ENCODE measurements at regions not wholly inside any gene's neighbourhood (a gene's known extent, or its start where the extent isn't known, plus 50 kb on each side); places are given as distances from the start of the nearest gene placed in this dataset.

DNA sequence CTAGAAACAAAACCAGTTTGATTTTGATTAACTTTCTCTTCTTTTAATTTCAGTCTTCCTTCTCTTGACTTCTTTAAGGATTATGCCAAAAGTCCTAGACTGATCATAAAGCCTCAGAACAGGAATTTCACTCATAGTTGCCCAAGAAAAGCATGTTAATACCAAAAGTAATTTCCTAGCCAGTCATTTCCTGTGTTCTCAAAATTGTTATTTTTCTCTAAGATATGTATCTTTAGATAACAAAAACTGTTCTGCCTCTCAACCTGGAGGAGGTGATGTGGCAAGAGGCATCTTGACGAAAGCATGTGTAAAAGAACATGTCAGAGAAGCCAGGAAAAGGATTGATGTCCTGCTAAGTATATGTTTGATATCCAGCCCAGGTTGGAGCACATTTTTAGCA, 78.0 kb upstream of the IPO9 start (continued):
- TF ChIP-seq, protein P1, sequence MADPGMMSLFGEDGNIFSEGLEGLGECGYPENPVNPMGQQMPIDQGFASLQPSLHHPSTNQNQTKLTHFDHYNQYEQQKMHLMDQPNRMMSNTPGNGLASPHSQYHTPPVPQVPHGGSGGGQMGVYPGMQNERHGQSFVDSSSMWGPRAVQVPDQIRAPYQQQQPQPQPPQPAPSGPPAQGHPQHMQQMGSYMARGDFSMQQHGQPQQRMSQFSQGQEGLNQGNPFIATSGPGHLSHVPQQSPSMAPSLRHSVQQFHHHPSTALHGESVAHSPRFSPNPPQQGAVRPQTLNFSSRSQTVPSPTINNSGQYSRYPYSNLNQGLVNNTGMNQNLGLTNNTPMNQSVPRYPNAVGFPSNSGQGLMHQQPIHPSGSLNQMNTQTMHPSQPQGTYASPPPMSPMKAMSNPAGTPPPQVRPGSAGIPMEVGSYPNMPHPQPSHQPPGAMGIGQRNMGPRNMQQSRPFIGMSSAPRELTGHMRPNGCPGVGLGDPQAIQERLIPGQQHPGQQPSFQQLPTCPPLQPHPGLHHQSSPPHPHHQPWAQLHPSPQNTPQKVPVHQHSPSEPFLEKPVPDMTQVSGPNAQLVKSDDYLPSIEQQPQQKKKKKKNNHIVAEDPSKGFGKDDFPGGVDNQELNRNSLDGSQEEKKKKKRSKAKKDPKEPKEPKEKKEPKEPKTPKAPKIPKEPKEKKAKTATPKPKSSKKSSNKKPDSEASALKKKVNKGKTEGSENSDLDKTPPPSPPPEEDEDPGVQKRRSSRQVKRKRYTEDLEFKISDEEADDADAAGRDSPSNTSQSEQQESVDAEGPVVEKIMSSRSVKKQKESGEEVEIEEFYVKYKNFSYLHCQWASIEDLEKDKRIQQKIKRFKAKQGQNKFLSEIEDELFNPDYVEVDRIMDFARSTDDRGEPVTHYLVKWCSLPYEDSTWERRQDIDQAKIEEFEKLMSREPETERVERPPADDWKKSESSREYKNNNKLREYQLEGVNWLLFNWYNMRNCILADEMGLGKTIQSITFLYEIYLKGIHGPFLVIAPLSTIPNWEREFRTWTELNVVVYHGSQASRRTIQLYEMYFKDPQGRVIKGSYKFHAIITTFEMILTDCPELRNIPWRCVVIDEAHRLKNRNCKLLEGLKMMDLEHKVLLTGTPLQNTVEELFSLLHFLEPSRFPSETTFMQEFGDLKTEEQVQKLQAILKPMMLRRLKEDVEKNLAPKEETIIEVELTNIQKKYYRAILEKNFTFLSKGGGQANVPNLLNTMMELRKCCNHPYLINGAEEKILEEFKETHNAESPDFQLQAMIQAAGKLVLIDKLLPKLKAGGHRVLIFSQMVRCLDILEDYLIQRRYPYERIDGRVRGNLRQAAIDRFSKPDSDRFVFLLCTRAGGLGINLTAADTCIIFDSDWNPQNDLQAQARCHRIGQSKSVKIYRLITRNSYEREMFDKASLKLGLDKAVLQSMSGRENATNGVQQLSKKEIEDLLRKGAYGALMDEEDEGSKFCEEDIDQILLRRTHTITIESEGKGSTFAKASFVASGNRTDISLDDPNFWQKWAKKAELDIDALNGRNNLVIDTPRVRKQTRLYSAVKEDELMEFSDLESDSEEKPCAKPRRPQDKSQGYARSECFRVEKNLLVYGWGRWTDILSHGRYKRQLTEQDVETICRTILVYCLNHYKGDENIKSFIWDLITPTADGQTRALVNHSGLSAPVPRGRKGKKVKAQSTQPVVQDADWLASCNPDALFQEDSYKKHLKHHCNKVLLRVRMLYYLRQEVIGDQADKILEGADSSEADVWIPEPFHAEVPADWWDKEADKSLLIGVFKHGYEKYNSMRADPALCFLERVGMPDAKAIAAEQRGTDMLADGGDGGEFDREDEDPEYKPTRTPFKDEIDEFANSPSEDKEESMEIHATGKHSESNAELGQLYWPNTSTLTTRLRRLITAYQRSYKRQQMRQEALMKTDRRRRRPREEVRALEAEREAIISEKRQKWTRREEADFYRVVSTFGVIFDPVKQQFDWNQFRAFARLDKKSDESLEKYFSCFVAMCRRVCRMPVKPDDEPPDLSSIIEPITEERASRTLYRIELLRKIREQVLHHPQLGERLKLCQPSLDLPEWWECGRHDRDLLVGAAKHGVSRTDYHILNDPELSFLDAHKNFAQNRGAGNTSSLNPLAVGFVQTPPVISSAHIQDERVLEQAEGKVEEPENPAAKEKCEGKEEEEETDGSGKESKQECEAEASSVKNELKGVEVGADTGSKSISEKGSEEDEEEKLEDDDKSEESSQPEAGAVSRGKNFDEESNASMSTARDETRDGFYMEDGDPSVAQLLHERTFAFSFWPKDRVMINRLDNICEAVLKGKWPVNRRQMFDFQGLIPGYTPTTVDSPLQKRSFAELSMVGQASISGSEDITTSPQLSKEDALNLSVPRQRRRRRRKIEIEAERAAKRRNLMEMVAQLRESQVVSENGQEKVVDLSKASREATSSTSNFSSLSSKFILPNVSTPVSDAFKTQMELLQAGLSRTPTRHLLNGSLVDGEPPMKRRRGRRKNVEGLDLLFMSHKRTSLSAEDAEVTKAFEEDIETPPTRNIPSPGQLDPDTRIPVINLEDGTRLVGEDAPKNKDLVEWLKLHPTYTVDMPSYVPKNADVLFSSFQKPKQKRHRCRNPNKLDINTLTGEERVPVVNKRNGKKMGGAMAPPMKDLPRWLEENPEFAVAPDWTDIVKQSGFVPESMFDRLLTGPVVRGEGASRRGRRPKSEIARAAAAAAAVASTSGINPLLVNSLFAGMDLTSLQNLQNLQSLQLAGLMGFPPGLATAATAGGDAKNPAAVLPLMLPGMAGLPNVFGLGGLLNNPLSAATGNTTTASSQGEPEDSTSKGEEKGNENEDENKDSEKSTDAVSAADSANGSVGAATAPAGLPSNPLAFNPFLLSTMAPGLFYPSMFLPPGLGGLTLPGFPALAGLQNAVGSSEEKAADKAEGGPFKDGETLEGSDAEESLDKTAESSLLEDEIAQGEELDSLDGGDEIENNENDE (IDR thresholded peaks at IDR 0.05; ENCODE audit: insufficient replicate concordance, low read length): no peak
- no peak for TF ChIP-seq SUZ12 (IDR thresholded peaks at IDR 0.05; ENCODE audit: low read length)

All from H1 (cell line).